ENCODE measurements at regions not wholly inside any gene's neighbourhood (a gene's known extent, or its start where the extent isn't known, plus 50 kb on each side); places are given as distances from the start of the nearest gene placed in this dataset.

DNA sequence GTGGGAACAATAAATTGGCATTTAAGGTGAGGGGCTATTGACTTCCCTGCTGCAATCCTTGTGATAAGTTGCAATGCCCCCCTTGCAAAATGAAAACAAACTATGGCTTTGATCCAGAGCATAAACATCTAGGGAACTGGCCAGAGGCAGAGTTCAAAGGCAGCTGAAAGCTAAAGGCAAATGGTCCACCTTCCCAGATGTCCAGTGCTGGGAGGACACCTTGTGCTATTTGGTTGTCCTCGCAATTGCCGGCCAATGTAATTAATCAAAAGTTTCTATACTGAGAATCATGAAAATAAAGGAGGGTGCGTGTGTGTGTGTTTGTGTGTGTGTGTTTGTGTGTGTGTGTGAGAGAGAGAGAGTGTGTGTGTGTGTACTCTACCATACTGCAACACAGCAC is 337.4 kb downstream of the CBLN4 start:
- intact Hi-C loops (cut with micrococcal nuclease; ENCODE audit: unreplicated experiment) = loop anchor here (10.0 kb wide), 1 partner anchor 253 kb away; no protein-coding TSS in a partner anchor
- TF ChIP-seq CTCF (IDR thresholded peaks at IDR 0.05; ENCODE audit: insufficient read depth in 1 of 2, low read depth in 1 of 2, low read length in 1 of 2, severe bottlenecking in 1 of 2, unreplicated experiment in 1 of 2) = no peak
- Histone ChIP-seq H3K36me3 (ENCODE audit: control insufficient read depth, insufficient read depth, low read length) (no peaks in the 10 kb centered on the region), H3K9me3 (no peaks in the 10 kb centered on the region), H3K4me1 (no peaks in the 10 kb centered on the region), H3K4me3 (ENCODE audit: low read depth, low read length) (no peak overlapping the region), H3K27me3 (replicated peaks; ENCODE audit: control insufficient read depth, insufficient read depth, low read length) (no peaks in the 10 kb centered on the region)
- H3K9me3 Mint-ChIP-seq (ENCODE audit: unreplicated experiment) = no peaks in the 10 kb centered on the region
- H3K4me1 Mint-ChIP-seq (ENCODE audit: low read depth, unreplicated experiment) = no peaks in the 10 kb centered on the region
- H3K27ac Mint-ChIP-seq (ENCODE audit: unreplicated experiment) = no peak overlapping the region
- H3K27me3 Mint-ChIP-seq (ENCODE audit: insufficient read depth, unreplicated experiment) = peaks cover 8% of the 10 kb centered on the region
- BruUV-seq (replicated peaks) = no TSS peak
- H3K4me3 Mint-ChIP-seq (ENCODE audit: unreplicated experiment) = no peak overlapping the region
- DNase-seq = no peak
- ChIA-PET CTCF (no interaction called here), POLR2A (no interaction called here)
- no peaks in the 10 kb centered on the region for H3K36me3 Mint-ChIP-seq (ENCODE audit: insufficient read depth, unreplicated experiment)

DNA sequence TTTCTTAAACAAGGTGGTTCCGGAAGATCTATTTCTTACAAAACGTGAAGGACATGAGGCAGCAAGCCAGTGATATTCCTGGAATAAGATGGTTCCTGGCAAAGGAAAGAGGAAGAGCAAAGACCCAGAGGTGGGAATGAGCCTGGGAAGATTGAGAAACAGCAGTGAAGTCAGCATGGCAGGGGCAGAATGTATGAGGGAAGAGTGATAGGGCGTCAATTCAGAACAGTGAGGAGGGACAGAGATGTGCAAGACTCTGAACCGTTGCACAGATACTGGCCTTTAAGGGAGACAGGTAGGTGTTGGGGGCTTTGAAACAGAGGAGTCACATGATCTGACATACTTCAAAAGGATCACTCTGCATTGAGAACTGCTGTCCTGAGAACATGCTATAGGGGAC is 338.3 kb downstream of the CBLN4 start:
- intact Hi-C loops (cut with micrococcal nuclease; ENCODE audit: unreplicated experiment) = loop anchor here (10.0 kb wide), 1 partner anchor 252 kb away; no protein-coding TSS in a partner anchor
- Mint-ChIP-seq H3K27ac (ENCODE audit: unreplicated experiment) (no peak overlapping the region), H3K4me3 (ENCODE audit: unreplicated experiment) (no peak overlapping the region), H3K4me1 (ENCODE audit: low read depth, unreplicated experiment) (no peaks in the 10 kb centered on the region), H3K27me3 (ENCODE audit: insufficient read depth, unreplicated experiment) (peaks cover 8% of the 10 kb centered on the region), H3K36me3 (ENCODE audit: insufficient read depth, unreplicated experiment) (no peaks in the 10 kb centered on the region), H3K9me3 (ENCODE audit: unreplicated experiment) (no peaks in the 10 kb centered on the region)
- no peaks in the 10 kb centered on the region for H3K9me3 ChIP-seq
- CTCF ChIA-PET = no interaction called here
- H3K4me3 ChIP-seq (ENCODE audit: low read depth, low read length) = no peak overlapping the region
- no peaks in the 10 kb centered on the region for H3K27me3 ChIP-seq (replicated peaks; ENCODE audit: control insufficient read depth, insufficient read depth, low read length)
- H3K4me1 ChIP-seq = no peaks in the 10 kb centered on the region
- no peaks in the 10 kb centered on the region for H3K36me3 ChIP-seq (ENCODE audit: control insufficient read depth, insufficient read depth, low read length)
- no peak for TF ChIP-seq CTCF (IDR thresholded peaks at IDR 0.05; ENCODE audit: insufficient read depth in 1 of 2, low read depth in 1 of 2, low read length in 1 of 2, severe bottlenecking in 1 of 2, unreplicated experiment in 1 of 2)
- POLR2A ChIA-PET = no interaction called here
- DNase-seq = no peak
- no TSS peak for BruUV-seq (replicated peaks)

- BruUV-seq (replicated peaks) = no TSS peak
- no peaks in the 10 kb centered on the region for H3K4me1 ChIP-seq
- ChIA-PET POLR2A (no interaction called here), CTCF (no interaction called here)
- TF ChIP-seq CTCF (IDR thresholded peaks at IDR 0.05; ENCODE audit: insufficient read depth in 1 of 2, low read depth in 1 of 2, low read length in 1 of 2, severe bottlenecking in 1 of 2, unreplicated experiment in 1 of 2) = no peak
- H3K36me3 ChIP-seq (ENCODE audit: control insufficient read depth, insufficient read depth, low read length) = no peaks in the 10 kb centered on the region
- DNase-seq = no peak
- H3K27me3 Mint-ChIP-seq (ENCODE audit: insufficient read depth, unreplicated experiment) = no peaks in the 10 kb centered on the region
- H3K27me3 ChIP-seq (replicated peaks; ENCODE audit: control insufficient read depth, insufficient read depth, low read length) = no peaks in the 10 kb centered on the region
- H3K36me3 Mint-ChIP-seq (ENCODE audit: insufficient read depth, unreplicated experiment) = no peaks in the 10 kb centered on the region
- no peaks in the 10 kb centered on the region for H3K9me3 Mint-ChIP-seq (ENCODE audit: unreplicated experiment)
- no peaks in the 10 kb centered on the region for H3K4me1 Mint-ChIP-seq (ENCODE audit: low read depth, unreplicated experiment)
- H3K9me3 ChIP-seq = no peaks in the 10 kb centered on the region
- no peak overlapping the region for H3K4me3 Mint-ChIP-seq (ENCODE audit: unreplicated experiment)
- no peak overlapping the region for H3K4me3 ChIP-seq (ENCODE audit: low read depth, low read length)
- no peak overlapping the region for H3K27ac Mint-ChIP-seq (ENCODE audit: unreplicated experiment)
- intact Hi-C loops (cut with micrococcal nuclease; ENCODE audit: unreplicated experiment) = no loop called here
These were observed 349.0 kb downstream of the CBLN4 start for GRCh38 chr20:55656231-55656775.

Measured in Caco-2 (cell line).